ENCODE measurements at regions not wholly inside any gene's neighbourhood (a gene's known extent, or its start where the extent isn't known, plus 50 kb on each side); places are given as distances from the start of the nearest gene placed in this dataset.

DNA sequence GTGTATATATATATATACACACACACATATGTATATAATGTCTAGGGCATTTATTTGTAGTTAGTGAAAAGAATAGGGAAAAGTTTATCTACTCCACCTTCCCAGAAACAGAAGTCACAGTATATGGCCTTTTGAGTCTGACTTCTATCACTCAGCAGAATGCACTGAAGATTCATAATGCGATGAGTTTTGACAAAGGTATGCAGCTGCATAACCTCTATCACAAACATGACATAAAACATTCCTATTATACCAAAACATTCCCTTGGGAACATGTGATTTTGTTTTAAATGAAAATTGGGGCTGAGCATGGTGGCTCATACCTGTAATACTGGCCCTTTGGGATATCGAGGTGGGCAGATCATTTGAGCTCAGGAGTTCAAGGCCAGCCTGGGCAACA lies 137.3 kb upstream of the EEPD1 start:
- TF ChIP-seq, protein P1, sequence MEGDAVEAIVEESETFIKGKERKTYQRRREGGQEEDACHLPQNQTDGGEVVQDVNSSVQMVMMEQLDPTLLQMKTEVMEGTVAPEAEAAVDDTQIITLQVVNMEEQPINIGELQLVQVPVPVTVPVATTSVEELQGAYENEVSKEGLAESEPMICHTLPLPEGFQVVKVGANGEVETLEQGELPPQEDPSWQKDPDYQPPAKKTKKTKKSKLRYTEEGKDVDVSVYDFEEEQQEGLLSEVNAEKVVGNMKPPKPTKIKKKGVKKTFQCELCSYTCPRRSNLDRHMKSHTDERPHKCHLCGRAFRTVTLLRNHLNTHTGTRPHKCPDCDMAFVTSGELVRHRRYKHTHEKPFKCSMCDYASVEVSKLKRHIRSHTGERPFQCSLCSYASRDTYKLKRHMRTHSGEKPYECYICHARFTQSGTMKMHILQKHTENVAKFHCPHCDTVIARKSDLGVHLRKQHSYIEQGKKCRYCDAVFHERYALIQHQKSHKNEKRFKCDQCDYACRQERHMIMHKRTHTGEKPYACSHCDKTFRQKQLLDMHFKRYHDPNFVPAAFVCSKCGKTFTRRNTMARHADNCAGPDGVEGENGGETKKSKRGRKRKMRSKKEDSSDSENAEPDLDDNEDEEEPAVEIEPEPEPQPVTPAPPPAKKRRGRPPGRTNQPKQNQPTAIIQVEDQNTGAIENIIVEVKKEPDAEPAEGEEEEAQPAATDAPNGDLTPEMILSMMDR (IDR thresholded peaks at IDR 0.05): no peak
- TF ChIP-seq POLR2A (IDR thresholded peaks at IDR 0.05): no peak
